Testis (tissue), 2 donors: ENCODE measurements at regions not wholly inside any gene's neighbourhood (a gene's known extent, or its start where the extent isn't known, plus 50 kb on each side); places are given as distances from the start of the nearest gene placed in this dataset.

ENCODE experiments used
- DNase-seq: peaks from one replicate; pipeline ENCODE4 v3.0.0-alpha.2; 2019
- H3K27ac ChIP-seq, 2 donors: fragments of 200-600 bp; sonication (generic); one replicate each; pipeline ENCODE4 v1.5.1; 2019
- H3K27me3 ChIP-seq: fragments of 200-600 bp; sonication (generic); one replicate; pipeline ENCODE4 v1.5.1; 2019
- H3K36me3 ChIP-seq: fragments of 200-600 bp; sonication (generic); one replicate; pipeline ENCODE4 v1.5.1; 2017; ENCODE audit warnings: low read depth; ENCODE audit errors: missing control alignments
- H3K4me1 ChIP-seq: fragments of 200-600 bp; sonication (generic); one replicate; pipeline ENCODE4 v1.5.1; 2019
- H3K4me3 ChIP-seq, 2 donors: fragments of 200-600 bp; sonication (generic); one replicate each; pipeline ENCODE4 v1.5.1; 2017 to 2019
- H3K9me3 ChIP-seq: fragments of 200-600 bp; sonication (generic); one replicate; pipeline ENCODE4 v1.5.1; 2017
- CTCF ChIP-seq, 3 experiments: fragments of 450-650 bp in 2 of 3; fragments of 200-600 bp in 1 of 3; sonication (generic) in 1 of 3; IDR thresholded peaks; one replicate each; pipeline ENCODE4 v1.5.1; 2016 to 2019; ENCODE audit warnings: antibody characterized with exemption in 3 of 3, mild to moderate bottlenecking in 2 of 3, moderate library complexity in 1 of 3
- POLR2A ChIP-seq: fragments of 450-650 bp; IDR thresholded peaks from one replicate; pipeline ENCODE4 v1.6.1; 2017; ENCODE audit warnings: antibody characterized with exemption, mild to moderate bottlenecking, moderate library complexity
- WGBS, 2 donors: methylation state at CpG; one replicate each; pipeline ENCODE4 v1.1.5; 2018; 5-methylcytosine and 5-hydroxymethylcytosine counted together
- intact Hi-C: fragments of 100-400 bp; cut with DNase I; formaldehyde crosslinking; loops from one replicate; pipeline ENCODE4 v1.15.1; 2023; ENCODE audit warnings: low total_unique reads

- no peaks in the 10 kb centered on the region for H3K4me1 ChIP-seq
- DNase-seq = no peak
- intact Hi-C loops = no loop called here
- WGBS, 2 donors = 64 to 66% methylated on average over 3 of the region's 3 CpGs
- no peaks in the 10 kb centered on the region for H3K27me3 ChIP-seq
- TF ChIP-seq CTCF (IDR thresholded peaks at IDR 0.05) (no peak), POLR2A (no peak)
- no peaks in the 10 kb centered on the region for H3K36me3 ChIP-seq
- H3K4me3 ChIP-seq = no peak overlapping the region
- H3K27ac ChIP-seq = no peak overlapping the region
- no peaks in the 10 kb centered on the region for H3K9me3 ChIP-seq
Measured at GRCh38 chr3:73734211-73735089, 109.7 kb upstream of the PDZRN3 start.

- no peak for DNase-seq
- no peaks in the 10 kb centered on the region for H3K27me3 ChIP-seq
- no peaks in the 10 kb centered on the region for H3K9me3 ChIP-seq
- no peaks in the 10 kb centered on the region for H3K36me3 ChIP-seq
- no peak overlapping the region for H3K4me3 ChIP-seq
- intact Hi-C loops = no loop called here
- 50 to 62% methylated on average over 6 of the region's 6 CpGs for WGBS, 2 donors
- no peak overlapping the region for H3K27ac ChIP-seq
- TF ChIP-seq CTCF (IDR thresholded peaks at IDR 0.05) = no peak
- TF ChIP-seq POLR2A = no peak
- H3K4me1 ChIP-seq = no peaks in the 10 kb centered on the region
Measured at GRCh38 chr3:73733746-73734145, 109.0 kb upstream of the PDZRN3 start.

- Histone ChIP-seq H3K36me3 (no peaks in the 10 kb centered on the region), H3K27ac (no peak overlapping the region), H3K9me3 (no peaks in the 10 kb centered on the region), H3K4me3 (no peak overlapping the region), H3K27me3 (no peaks in the 10 kb centered on the region), H3K4me1 (no peaks in the 10 kb centered on the region)
- intact Hi-C loops = no loop called here
- DNase-seq = no peak
- 81 to 82% methylated on average over 8 to 9 of the region's 9 CpGs for WGBS, 2 donors
- no peak for TF ChIP-seq CTCF (IDR thresholded peaks at IDR 0.05)
- TF ChIP-seq POLR2A = no peak
Measured at GRCh38 chr3:73729969-73730440, 105.3 kb upstream of the PDZRN3 start.

- WGBS, 2 donors = 70 to 71% methylated on average over 2 of the region's 2 CpGs
- H3K27ac ChIP-seq = no peak overlapping the region
- DNase-seq = no peak
Measured at GRCh38 chr3:73727854-73728253, 103.1 kb upstream of the PDZRN3 start.

More at GRCh38 chr3:73727854-73728253, 103.1 kb upstream of the PDZRN3 start:
- Histone ChIP-seq H3K36me3 (no peaks in the 10 kb centered on the region), H3K27me3 (no peaks in the 10 kb centered on the region), H3K4me1 (no peaks in the 10 kb centered on the region), H3K4me3 (no peak overlapping the region), H3K9me3 (no peaks in the 10 kb centered on the region)
- intact Hi-C loops = no loop called here
- no peak for TF ChIP-seq POLR2A
- TF ChIP-seq CTCF (IDR thresholded peaks at IDR 0.05) = no peak
